ENCODE measurements at regions not wholly inside any gene's neighbourhood (a gene's known extent, or its start where the extent isn't known, plus 50 kb on each side); places are given as distances from the start of the nearest gene placed in this dataset.
"Not testable (repeated sequence)": the region's sequence is repeated elsewhere in the genome, so short reads cannot be mapped to it uniquely, and the experiment has no call there.

DNA sequence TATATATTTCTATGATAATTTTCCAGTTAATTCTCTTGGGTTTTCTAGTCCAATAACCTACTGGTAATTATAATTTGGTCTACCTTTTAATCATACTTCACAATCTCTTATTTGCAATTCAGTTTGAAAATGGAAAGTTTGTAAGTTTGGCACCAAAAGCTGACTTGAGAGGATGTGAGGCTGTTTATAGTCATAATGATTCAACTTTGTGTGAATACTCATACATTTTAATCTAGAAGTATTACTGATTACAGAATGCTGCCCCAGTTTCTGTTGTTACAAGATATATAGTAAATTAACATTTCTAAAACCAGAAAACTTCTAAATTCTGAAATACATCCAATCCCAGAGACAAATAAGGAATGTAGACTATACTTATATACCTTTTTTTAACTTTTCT is 158.2 kb downstream of the SLC38A4 start:
- DNase-seq: no peak

DNA sequence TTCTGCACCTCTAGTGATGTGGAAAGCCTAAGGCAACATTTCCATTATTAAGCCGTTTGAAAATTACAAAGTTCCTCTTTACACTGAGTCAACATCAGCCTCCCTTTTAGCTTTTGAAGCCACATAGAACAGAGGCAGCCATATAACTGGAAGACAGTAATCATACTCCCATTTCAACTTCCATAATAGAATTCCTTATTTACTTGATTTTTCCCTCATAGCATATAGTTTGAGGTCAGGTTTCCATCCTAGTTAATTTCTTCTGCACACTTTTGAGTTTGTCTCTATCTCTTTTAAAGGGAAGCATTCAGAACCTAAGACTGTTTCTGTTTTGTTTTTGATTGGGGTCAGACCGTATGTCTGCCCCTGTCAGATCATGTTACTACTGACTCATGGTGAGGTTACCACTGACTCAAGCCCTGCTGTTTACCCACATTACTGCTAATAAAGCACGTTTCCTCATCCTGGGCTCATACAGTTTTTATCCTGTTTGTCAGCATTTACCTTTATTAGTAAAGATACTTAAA is 161.0 kb downstream of the SLC38A4 start:
- peak; percentile 91 for DNase-seq

DNA sequence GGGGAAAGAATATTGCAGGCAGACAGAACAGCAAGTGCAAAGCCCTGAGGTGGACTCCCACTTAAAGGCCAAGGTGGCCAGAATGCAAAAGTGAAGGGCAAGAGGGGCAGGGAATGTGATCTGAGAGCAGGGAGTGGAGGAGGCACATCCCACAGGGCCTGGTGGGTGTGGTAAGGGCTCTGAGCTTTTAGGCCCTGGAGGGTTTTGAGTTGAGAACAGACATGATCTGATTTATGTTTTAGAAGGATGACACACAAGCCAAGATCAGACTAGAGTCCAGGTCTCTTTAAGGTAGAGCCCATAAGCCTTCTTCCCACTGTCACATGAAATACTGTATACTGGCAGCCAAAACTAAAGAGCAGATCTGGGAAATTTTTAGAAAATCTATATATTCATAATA is 162.5 kb downstream of the SLC38A4 start:
- no peak for DNase-seq

DNA sequence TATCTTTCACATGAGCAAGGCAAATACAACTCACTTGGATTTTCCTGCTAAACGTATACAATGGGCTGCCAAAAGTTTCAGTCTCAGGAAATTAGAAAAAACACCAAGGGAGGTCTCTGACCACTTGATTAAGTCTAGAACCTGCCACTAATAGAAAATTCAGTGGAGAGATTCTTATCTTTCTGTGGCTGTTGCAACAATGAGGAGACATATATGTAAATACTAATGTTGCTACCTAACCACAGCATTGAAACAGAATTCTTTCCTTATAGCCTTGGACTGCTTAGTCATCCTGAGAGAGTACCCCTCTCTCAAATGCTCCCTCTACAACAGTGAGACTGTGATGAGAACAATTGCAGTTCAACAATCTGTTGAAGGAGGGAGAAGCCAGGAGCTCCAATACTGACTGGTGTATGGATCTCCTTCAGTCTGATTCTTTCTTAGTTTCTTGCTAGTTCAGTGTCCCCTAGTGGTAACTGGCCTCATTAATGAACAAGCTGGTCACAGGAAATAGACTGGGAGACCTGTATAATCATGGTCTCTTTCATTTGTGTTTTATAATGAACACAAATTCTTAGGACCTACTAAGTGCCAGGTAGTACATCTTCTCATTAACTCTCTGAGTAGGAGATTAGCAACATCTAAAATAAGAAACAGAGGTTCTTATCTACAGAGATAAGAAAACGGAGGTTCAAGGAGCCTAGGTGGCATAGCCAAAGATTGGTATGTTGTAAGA is 164.5 kb downstream of the SLC38A4 start:
- peak; percentile 98 for DNase-seq

DNA sequence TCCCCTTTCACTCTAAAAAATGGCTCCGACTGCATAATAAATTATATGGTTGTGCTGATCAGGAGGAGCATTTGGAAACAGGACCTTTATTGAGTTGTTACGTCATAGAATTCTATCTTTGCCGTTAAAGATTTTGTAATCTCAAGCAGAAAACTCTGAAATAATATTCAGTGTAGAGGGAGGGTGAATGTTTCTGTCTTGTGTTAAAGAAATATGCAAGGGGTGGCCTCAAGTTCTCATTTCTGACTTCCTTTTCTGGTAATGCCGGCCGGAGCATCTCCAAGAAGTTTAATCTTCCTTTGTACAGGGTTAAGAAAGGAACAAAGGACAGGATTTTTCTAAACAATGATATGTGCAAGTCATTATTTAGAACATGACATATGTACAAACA is 165.1 kb downstream of the SLC38A4 start:
- DNase-seq: no peak

DNA sequence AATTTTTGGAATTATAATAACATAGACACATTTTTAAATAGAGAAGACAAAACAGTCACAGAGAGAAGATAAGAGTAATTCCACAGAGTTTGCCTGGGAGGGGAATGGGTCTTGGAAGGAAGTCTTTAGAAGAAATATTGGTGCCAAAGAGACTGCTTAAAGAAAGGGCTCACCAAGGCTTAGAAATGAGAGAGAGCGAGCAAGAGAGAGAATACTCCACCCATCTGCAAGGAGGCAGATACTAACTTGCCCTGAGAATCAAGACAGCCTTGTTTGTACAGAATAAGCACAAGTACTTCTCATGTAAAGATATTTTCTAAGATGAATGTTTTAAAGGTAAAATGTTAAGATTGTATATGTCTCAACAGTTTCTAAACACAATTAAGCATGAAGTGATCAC is 165.5 kb downstream of the SLC38A4 start:
- DNase-seq: no peak

DNA sequence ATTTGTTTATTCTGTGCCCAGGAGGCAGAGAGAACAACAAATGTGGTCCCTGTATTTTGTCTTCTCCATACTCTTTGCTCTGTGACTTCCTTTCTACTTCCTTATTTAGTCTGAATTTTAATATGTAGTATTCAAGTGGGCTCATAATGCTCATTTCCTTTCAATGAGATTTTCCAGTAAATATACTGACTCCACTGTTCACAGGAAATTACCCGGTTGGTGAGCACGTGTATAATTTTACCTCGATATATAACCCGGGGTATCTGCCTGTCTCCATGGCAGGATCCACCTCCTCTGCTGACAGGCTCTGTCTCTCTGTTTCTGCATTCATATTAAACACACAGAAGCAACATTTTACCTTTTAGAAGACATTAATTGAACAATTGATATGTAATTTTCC is 166.0 kb downstream of the SLC38A4 start:
- DNase-seq: peak; percentile 33

DNA sequence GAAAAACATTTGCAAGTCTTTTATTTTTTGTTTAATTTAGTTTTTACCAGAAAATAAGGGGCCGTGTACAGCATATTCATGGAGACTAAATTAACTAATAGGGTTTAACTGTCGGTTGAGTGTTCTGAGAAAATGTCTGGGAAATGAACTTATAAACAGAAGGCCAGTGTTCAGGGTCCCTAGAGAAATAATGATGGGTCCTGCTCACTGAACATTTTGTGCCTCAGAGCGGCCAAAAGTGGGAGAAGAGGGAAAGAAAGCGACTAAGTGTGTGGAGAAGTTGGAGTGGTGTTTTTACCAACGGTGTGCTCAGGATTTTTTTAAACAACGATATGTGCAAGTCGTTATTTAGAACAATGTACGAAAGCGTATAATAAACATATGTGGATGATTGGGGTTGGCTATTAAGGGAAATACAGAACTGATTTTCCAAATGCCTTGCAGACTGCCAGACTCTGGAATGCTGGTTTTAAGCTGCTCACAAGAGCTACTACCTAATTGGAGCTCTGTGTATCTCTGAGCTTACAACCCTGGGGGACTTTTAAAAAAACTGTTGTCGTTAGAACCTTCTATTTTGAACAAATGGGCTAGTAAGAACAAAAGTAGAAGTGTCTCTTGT is 166.7 kb downstream of the SLC38A4 start:
- DNase-seq: no peak

DNA sequence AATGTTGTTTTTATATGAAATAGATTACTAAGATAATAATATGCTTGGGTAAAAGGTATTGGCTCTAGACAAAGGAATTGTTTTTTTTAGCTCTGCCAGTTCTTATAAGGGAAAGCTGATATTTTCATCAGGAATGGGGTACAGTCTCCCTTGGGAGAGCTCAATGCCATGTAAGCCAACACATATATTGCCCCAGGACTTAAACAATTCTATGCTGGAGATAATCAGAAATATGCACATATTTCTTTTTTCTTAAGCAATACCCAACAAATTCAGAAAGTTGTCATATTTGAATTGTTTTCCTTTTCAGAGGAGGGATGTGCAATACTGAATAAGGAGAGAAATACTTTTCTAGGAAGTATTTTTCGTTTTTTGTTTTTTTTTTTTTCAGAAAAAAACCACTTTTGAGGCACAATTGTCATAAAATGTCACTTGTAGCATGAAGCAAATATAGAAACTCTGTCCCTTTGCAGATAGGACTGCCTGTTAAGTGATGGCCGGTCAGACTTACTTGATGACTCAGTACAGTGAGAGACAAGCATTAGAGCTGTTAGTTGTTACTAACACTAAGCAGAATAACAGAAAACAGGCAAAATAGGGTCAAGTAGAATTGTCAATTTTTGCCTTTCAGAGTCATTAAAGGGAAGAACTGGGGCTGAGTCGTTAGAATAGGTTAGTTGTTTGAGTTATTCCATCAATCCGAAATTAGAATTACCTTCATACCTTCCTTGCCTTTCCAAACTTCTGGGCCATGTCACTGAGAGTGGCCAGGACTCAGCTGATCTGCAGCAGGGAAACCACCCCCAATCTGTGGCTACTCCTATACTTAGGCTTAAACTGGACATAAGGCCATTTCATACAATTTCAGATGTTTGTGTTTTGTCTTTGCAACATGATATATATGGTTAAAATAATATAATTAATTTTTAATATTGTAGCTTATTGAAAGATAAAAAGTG is 168.1 kb downstream of the SLC38A4 start:
- DNase-seq: peak; percentile 41

DNA sequence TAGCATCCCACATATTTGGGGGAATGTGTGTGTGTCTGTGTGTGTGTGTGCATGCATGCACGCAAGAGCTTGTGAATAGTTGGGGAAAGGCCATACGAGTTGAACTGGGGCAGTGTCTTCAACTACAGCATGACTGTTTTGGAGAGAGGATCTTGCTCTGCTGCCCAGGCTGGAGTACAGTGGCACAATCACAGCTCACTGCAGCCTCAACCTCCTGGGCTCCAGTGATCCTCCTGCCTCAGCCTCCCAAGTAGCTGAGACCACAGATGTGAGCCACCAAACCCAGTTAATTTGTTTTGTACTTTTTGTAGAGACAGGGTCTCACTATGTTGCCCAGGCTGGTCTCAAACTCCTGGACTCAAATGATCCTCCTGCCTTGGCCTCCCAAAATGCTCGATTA is 169.8 kb downstream of the SLC38A4 start:
- DNase-seq: not testable (repeated sequence)

DNA sequence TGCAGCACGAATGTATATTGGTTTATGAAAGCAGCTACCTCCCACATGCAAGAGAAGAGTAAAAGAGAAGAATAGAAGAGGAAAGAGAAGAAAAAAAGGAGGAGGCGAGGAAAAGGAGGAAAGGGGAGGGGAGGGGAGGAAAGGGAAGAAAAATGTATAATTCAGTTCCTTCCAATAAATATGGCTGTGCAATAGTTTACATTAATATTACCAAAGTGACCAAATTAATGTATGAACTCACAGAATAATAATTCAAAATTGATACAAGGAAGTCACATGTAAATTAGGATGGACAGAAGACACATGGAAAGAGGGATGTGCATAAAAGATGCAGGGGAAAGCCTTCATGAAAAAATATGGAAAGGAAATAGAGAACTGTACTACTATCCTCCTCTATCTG is 172.5 kb downstream of the SLC38A4 start:
- no peak for DNase-seq

DNA sequence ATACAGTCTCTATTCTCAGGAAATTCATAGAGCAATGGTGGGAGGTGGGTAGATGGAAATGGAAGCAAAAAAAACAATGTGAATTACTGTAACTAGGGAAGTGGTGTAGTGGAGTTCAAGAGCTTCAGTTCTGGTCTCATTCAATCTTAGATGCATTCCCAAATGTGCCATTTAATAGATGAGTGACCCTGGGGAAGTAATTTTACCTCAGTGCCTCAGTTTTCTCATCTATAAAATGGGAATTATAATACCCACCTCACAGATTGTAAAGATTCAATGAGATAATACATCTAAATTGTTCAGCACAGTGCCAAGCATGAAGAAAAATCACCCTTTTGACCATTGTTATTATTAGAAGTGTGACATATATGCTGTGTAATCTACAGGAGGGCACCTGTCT is 173.1 kb downstream of the SLC38A4 start:
- no peak for DNase-seq

DNA sequence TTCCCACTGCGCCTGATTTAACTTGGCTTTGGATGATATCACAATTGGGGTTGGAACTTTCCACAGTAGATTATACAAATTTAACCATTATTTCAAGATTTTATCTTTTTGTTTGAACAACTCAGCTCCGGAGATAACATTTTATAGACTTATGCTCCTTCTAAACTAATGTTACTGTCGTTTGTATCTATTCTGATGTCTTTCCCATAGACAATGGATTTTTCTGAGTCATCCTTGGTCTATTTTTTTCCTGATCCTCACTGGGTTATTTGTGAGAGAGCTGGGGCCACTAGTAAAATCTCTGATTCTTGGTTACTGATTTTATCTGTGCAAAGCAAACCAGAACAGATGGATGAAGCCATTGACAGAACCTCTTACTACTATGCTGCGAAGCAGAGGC is 175.1 kb downstream of the SLC38A4 start:
- no peak for DNase-seq

DNA sequence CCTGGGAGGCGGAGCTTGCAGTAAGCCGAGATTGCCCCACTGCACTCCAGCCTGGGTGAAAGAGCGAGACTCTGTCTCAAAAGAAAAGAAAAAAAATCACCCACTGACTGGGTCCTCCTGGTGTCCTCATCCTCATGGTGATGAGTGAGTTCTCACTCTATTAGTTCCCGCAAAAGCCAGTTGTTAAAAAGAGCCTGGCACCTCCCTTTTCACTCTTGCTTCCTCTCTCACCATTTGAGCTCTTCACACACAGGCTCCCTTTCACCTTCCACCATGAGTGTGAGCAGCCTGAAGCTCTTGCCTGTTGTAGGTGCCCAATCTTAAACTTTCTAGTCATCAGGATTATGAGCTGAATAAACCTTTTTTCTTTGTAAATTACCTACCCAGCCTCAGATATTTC is 176.4 kb downstream of the SLC38A4 start:
- DNase-seq: no peak

DNA sequence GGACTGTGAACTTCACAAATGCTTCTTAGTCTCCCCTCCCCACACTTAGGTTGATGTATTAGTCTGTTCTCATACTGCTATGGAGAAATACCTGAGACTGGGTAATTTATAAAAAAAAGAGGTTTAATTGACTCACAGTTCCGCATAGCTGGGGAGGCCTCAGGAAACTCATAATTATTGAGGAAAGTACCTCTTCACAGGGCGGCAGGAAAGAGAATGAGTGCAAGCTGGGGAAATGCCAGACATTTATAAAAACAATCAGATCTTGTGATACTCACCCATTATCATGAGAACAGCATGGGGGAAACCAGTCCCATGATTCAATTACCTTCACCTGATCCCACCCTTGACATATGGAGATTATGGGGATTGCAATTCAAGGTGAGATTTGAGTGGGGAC is 178.8 kb downstream of the SLC38A4 start:
- DNase-seq: no peak

DNA sequence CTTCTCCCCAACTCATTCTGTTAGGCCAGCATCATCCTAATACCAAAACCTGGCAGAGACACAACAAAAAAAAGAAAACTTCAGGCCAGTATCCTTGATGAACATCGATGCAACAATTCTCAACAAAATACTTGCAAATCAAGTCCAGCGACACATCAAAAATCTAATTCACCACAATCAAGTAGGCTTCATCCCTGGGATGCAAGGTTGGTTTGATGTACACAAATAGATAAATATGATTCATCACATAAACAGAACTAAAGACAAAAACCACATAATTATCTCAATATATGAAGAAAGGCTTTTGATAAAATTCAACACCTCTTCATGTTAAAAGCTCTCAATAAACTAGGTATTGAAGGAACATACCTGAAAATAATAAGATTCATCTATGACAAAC is 184.1 kb downstream of the SLC38A4 start:
- DNase-seq: not testable (repeated sequence)

DNA sequence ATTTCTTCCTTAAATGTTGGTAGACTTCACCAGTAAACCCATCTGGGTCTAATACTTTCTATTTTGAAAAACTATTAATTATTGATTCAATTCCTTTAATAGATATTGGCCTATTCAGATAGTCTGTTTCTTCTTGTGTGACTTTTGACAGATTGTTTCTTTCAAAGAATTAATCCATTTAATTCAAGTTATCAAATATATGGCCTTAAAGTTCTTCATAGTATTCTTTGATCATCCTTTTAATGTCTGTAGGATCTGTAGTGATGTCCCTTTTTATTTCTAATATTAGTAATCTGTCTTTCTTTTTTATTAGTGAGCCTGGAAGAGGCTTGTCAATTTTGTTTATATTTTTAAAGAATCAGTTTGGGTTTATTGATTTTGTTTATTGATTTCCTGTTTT is 190.0 kb downstream of the SLC38A4 start:
- no peak for DNase-seq

DNA sequence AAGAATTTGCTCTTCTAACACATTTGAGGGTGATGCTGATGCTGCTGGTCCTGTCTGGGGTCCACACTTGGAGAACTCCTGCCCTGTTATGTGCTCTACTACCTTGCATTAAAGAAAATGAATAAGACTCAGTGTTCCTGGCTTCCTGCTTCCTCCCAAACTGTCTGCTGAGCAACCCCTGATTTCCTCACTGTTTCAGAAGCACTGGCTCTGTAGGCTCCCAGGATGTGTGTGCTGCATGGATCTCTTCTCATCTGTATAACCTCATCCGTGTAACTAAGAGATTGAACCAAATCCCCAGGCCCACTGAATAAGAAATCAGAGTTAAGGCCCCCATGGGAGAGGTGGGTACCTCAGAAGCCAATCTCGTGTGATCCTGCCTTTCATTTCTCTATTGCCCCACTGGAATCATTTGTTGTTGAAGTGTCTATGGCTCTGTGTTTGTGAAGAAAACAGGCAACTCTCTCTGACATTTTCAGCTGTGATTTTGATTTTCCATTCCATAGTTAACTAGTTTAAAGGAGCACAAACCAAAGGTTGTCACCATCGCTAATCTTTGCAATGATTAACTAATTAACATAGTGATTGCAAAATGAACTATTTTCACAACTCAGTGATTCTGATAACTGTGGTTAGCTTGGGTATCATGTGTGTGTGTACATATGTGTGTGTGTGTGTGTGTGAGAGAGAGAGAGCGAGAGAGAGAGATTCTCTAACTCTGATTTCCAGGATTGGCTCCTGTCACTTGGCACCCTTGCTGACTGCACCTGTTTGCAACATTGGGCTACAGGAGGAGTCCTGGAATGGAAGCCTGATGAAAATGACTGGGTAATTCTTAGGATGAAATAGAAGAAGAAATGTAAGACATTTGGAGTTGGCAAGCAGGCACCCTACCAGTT is 196.2 kb downstream of the SLC38A4 start:
- no peak for DNase-seq

DNA sequence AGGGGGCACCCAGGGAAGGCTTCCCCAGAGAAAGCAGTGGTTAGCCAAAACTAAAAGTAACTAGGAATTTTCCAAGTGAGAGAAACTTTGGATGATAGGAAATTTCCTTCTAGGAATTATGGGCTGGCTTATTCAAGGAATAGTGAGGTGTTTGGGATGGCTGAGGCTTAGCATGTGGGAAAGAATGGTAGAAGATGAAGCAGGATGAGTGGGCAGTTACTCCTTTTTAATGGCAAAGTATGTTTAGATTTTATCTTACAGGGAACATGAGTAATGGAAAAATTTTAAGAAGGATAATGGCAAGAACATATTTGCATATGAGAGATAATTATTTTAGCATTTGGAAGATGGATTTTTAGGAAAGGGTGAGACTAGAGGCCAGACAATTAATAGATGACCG is 197.6 kb downstream of the SLC38A4 start:
- DNase-seq: peak; percentile 25

DNA sequence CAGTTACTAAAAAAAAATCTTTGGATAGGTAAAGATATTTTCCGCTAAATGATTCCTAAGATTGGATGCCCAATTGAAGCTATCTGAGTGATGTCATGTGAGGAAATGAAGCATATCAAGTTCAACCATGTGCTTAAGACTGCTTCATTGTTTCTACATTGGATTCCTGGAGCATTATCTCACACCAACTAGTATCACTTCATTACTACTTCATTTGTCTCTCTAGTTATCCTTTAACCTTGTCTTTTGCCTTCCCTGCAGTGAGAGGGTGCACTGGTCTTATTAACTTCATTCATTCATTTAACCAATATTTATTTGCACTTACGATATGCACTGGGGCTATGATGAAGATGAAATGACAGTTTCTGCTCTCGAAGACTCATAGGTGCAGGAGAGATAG is 198.1 kb downstream of the SLC38A4 start:
- peak; percentile 41 for DNase-seq

DNA sequence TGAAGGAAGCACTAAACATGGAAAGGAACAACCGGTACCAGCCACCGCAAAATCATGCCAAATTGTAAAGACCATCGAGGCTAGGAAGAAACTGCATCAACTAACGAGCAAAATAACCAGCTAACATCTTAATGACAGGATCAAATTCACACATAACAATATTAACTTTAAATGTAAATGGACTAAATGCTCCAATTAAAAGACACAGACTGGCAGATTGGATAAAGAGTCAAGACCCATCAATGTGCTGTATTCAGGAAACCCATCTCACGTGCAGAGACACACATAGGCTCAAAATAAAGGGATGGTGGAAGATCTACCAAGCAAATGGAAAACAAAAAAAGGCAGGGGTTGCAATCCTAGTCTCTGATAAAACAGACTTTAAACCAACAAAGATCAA is 206.3 kb downstream of the SLC38A4 start:
- not testable (repeated sequence) for DNase-seq

DNA sequence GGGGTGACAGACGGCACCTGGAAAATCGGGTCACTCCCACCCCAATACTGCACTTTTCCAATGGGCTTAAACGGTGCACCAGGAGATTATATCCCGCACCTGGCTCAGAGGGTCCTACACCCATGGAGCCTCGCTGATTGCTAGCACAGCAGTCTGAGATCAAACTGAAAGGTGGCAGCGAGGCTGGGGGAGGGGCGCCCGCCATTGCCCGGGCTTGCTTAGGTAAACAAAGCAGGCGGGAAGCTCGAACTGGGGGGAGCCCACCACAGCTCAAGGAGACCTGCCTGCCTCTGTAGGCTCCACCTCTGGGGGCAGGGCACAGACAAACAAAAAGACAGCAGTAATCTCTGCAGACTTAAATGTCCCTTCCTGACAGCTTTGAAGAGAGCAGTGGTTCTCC is 208.1 kb downstream of the SLC38A4 start:
- not testable (repeated sequence) for DNase-seq
